CD4-positive, CD25-positive, alpha-beta regulatory T cell (primary cell): ENCODE measurements at regions not wholly inside any gene's neighbourhood (a gene's known extent, or its start where the extent isn't known, plus 50 kb on each side); places are given as distances from the start of the nearest gene placed in this dataset.
"Not testable (repeated sequence)": the region's sequence is repeated elsewhere in the genome, so short reads cannot be mapped to it uniquely, and the experiment has no call there.

Source experiments
- ATAC-seq, 2 donors: fragments of 150-1000 bp; cut with Tn5 transposase; one replicate each; pipeline ENCODE4 v1.10.0; 2021; ENCODE audit warnings: low read depth in 2 of 2, moderate number of reproducible peaks in 2 of 2, moderate library complexity in 1 of 2
- DNase-seq, 3 donors: peaks; one replicate each; pipeline versions ENCODE4 v3.0.0 to v3.0.0-alpha.2; 2012 to 2022; ENCODE audit warnings: mixed read lengths in 1 of 3
- H3K27ac ChIP-seq: one replicate; pipeline ENCODE4 v1.7.0; 2013; ENCODE audit warnings: mild to moderate bottlenecking, low read length; ENCODE audit not compliant: insufficient read depth, poor library complexity, severe bottlenecking
- H3K27me3 ChIP-seq: one replicate; pipeline ENCODE4 v1.7.0; 2013; ENCODE audit warnings: low read length; ENCODE audit not compliant: control insufficient read depth, insufficient read depth
- H3K36me3 ChIP-seq: one replicate; pipeline ENCODE4 v1.7.0; 2013; ENCODE audit warnings: mild to moderate bottlenecking, low read length, moderate library complexity; ENCODE audit not compliant: control insufficient read depth, insufficient read depth
- H3K4me1 ChIP-seq: 2 replicates; pipeline ENCODE4 v1.7.0; 2013; ENCODE audit warnings: mild to moderate bottlenecking, low read length; ENCODE audit not compliant: insufficient read depth, control insufficient read depth, poor library complexity, severe bottlenecking
- H3K4me3 ChIP-seq: one replicate; pipeline ENCODE4 v1.7.0; 2013; ENCODE audit warnings: low read depth, mild to moderate bottlenecking, low read length, moderate library complexity
- H3K9me3 ChIP-seq, 2 experiments: 1 replicate in 1 of 2; 2 replicates in 1 of 2; pipeline ENCODE4 v1.7.0; 2013; ENCODE audit warnings: low read length in 2 of 2, mild to moderate bottlenecking in 1 of 2, moderate library complexity in 1 of 2; ENCODE audit not compliant: control insufficient read depth in 2 of 2
- H3K27ac Mint-ChIP-seq, 3 donors: one replicate each; pipeline ENCODE4 v1.8.0; 2020 to 2022; ENCODE audit warnings: mild to moderate bottlenecking in 3 of 3, mixed read lengths in 3 of 3, moderate library complexity in 2 of 3
- H3K27me3 Mint-ChIP-seq: one replicate; pipeline ENCODE4 v1.8.0; 2022; ENCODE audit warnings: mild to moderate bottlenecking, mixed read lengths
- H3K36me3 Mint-ChIP-seq: one replicate; pipeline ENCODE4 v1.8.0; 2020; ENCODE audit warnings: mixed read lengths
- H3K4me1 Mint-ChIP-seq, 4 donors: one replicate each; pipeline ENCODE4 v1.8.0; 2020 to 2022; ENCODE audit warnings: mixed read lengths in 4 of 4, mild to moderate bottlenecking in 1 of 4
- H3K4me3 Mint-ChIP-seq, 4 donors: one replicate each; pipeline ENCODE4 v1.8.0; 2020 to 2022; ENCODE audit warnings: mild to moderate bottlenecking in 4 of 4, mixed read lengths in 4 of 4, moderate library complexity in 3 of 4
- H3K9me3 Mint-ChIP-seq, 7 donors: one replicate each; pipeline ENCODE4 v1.8.0; 2020 to 2022; ENCODE audit warnings: mixed read lengths in 7 of 7, mild to moderate bottlenecking in 3 of 7, moderate library complexity in 2 of 7

DNA sequence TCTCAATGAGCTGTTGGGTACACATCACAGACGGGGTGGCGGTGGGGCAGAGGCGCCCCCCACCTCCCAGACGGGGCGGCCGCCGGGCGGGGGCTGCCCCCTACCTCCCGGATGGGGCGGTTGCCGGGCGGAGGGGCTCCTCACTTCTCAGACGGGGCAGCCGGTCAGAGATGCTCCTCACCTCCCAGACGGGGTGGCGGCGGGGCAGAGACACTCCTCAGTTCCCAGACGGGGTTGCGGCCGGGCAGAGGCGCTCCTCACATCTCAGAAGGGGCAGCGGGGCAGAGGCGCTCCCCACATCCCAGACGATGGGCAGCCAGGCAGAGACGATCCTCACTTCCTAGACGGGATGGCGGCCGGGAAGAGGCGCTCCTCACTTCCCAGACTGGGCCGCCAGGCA is 73.3 kb upstream of the DGKG start:
- not testable (repeated sequence) for H3K4me1 Mint-ChIP-seq, H3K9me3 ChIP-seq, H3K4me1 ChIP-seq, DNase-seq, H3K9me3 Mint-ChIP-seq, H3K27me3 Mint-ChIP-seq, H3K27ac Mint-ChIP-seq, H3K4me3 Mint-ChIP-seq, ATAC-seq, H3K27ac ChIP-seq, H3K36me3 Mint-ChIP-seq, H3K4me3 ChIP-seq, H3K36me3 ChIP-seq, H3K27me3 ChIP-seq

DNA sequence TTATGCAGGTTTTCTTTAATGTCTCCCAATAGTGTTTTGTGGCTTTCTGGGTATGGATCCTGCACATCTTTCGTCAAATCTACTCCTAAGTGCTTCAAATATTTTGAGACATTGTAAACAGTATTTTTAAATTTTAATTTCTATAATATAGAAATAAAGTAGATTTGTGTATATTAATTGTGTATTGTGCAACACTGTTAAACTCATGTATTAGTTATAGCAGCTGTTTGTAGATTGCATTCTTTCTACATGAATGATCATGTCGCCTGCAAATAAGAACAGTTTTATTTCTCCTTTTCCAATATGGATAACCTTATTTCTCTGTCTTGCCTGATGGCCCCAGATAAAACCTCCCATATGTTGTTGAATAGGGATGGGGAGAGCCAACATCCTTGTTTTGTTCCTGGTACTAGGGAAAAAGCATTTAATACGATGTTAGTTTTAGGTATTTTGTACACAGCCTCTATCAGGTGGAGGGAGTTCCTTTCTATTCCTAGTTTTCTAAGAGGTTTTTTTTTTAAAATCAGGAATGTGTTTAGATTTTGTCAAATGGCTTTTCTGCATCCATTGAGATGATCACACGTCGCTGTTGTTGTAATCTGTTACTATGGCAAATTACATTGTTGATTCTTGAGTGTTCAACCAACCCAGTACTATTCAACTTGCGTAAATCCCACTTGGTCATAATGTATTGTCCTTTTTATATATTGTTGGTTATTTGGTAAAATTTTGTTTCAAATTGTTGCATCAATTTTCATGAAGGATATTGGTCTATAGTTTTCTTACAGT is 71.1 kb upstream of the DGKG start:
- H3K27me3 Mint-ChIP-seq = peaks cover 7% of the 10 kb centered on the region
- H3K27ac Mint-ChIP-seq = no peak overlapping the region
- H3K4me3 ChIP-seq = no peak overlapping the region
- no peaks in the 10 kb centered on the region for H3K9me3 ChIP-seq
- H3K27ac ChIP-seq = no peak overlapping the region
- H3K36me3 Mint-ChIP-seq = no peaks in the 10 kb centered on the region
- no peaks in the 10 kb centered on the region for H3K4me1 ChIP-seq
- no peaks in the 10 kb centered on the region for H3K27me3 ChIP-seq
- H3K36me3 ChIP-seq = no peaks in the 10 kb centered on the region
- no peaks in the 10 kb centered on the region for H3K4me1 Mint-ChIP-seq
- ATAC-seq = no peak
- H3K4me3 Mint-ChIP-seq = no peak overlapping the region
- peaks cover 0 to 1% (median 0%) of the 10 kb centered on the region in 7 donors for H3K9me3 Mint-ChIP-seq
- DNase-seq = no peak

DNA sequence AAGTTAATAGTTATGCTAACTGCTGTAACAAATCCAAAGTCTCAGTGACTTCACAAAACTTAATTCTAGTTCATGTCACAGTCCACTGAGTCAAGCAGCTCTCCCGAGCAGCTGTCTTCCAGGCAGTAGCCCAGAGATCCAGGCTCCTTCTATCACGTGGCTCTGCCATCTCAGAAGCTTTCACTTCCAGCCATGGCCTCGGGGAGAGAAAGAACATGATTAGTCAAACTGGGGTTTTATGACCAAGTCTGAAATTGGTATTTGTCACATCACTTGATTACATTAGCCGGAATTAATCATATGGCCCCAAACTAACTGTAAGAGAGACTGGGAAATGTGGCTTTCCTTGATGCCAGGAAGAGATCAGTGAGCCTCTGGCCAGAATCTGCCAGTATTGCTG is 70.2 kb upstream of the DGKG start:
- H3K4me1 Mint-ChIP-seq = no peaks in the 10 kb centered on the region
- H3K9me3 Mint-ChIP-seq = peaks cover 0 to 1% (median 0%) of the 10 kb centered on the region in 7 donors
- H3K4me3 Mint-ChIP-seq = no peak overlapping the region
- H3K9me3 ChIP-seq = no peaks in the 10 kb centered on the region
- ATAC-seq (no peak), DNase-seq (no peak)
- H3K36me3 ChIP-seq = no peaks in the 10 kb centered on the region
- no peaks in the 10 kb centered on the region for H3K4me1 ChIP-seq
- H3K27me3 Mint-ChIP-seq = peaks cover 7% of the 10 kb centered on the region
- no peak overlapping the region for H3K27ac ChIP-seq
- no peaks in the 10 kb centered on the region for H3K27me3 ChIP-seq
- no peaks in the 10 kb centered on the region for H3K36me3 Mint-ChIP-seq
- no peak overlapping the region for H3K4me3 ChIP-seq
- no peak overlapping the region for H3K27ac Mint-ChIP-seq

DNA sequence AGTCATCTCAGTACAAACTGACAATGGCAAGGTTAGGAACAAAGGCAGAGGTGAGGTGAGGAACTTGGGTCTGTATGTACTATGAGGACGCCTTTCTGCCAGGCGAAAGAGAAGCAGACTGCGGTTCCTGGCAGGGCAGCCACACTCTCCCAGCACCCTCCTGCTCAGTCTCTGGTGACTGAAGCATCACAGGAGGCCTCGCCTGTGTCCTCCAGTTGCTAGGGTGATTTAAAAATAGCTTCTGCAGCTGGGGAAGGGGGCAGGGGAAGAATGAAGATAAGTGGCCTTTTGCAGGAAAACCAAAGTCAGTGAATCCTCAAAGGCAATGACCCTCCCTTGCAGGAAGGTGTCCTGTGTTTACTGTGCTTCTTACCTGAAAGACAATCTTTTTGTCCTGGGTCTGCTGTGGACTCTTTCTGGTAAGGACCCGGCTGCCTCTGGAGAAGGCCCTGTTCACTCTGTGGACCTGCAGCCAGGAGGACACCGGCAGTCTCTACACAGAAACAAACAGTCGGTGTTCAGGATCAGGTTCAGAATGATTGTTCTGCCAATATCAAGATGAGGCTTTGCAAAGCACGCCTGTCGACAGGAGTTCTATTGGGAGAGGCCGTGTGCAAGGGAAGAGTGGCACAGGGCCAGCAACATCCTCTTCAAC is 65.7 kb upstream of the DGKG start:
- Mint-ChIP-seq H3K9me3 (no peaks in the 10 kb centered on the region), H3K4me1 (no peaks in the 10 kb centered on the region), H3K36me3 (no peaks in the 10 kb centered on the region), H3K4me3 (no peak overlapping the region), H3K27ac (no peak overlapping the region), H3K27me3 (peaks cover 13% of the 10 kb centered on the region)
- no peaks in the 10 kb centered on the region for H3K9me3 ChIP-seq
- ATAC-seq (no peak), DNase-seq (no peak)
- no peak overlapping the region for H3K4me3 ChIP-seq
- no peaks in the 10 kb centered on the region for H3K36me3 ChIP-seq
- no peaks in the 10 kb centered on the region for H3K27me3 ChIP-seq
- H3K4me1 ChIP-seq = no peaks in the 10 kb centered on the region
- H3K27ac ChIP-seq = no peak overlapping the region

DNA sequence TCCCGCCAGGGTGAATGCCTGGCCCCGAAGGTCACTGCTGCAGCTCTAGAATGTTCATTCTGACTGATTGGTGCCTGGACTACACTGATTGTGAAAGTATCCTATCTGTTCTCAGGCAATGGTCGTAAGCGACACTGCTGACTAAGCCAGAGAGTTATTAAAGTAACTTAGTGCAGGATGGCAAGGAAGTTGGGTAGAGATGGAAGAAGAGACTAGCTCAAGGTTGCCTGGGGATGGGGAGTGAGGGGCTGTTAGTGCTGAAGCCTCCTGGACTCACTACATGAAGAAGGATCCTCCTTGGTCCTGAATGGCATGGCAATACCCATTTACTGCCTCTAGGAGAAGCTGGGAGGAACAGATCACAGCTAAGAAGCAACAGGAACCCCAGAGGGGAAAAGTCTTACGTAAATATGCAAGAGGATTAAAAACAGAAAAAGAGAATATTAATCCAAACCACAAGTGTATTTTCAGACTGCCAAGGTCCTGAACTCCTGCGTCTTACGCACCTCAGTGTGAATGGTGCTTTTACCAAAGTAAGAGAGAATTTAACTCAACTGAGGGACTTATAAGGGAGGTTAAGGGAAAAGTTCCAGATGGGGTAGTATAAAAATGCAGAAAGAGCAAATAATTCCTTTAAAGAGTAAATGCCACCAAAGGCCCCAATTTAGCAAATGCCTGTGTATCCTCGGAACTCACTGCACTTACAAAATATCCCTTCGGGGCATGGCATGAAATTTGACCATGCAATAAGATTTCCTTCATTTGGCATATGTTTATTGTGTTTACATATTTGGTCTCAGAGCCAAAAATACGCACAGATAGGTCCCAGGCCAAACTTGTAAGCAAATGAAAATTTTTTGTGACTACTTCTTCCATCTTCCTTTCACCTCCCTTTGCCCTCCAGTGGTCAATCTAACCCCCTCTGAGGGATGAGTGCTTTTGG is 64.0 kb upstream of the DGKG start:
- Histone ChIP-seq H3K36me3 (no peaks in the 10 kb centered on the region), H3K4me3 (no peak overlapping the region), H3K4me1 (no peaks in the 10 kb centered on the region), H3K27me3 (no peaks in the 10 kb centered on the region), H3K9me3 (no peaks in the 10 kb centered on the region), H3K27ac (no peak overlapping the region)
- Mint-ChIP-seq H3K27me3 (peaks cover 23% of the 10 kb centered on the region), H3K9me3 (no peaks in the 10 kb centered on the region), H3K4me1 (no peaks in the 10 kb centered on the region), H3K4me3 (no peak overlapping the region), H3K36me3 (no peaks in the 10 kb centered on the region), H3K27ac (no peak overlapping the region)
- ATAC-seq = no peak
- no peak for DNase-seq

DNA sequence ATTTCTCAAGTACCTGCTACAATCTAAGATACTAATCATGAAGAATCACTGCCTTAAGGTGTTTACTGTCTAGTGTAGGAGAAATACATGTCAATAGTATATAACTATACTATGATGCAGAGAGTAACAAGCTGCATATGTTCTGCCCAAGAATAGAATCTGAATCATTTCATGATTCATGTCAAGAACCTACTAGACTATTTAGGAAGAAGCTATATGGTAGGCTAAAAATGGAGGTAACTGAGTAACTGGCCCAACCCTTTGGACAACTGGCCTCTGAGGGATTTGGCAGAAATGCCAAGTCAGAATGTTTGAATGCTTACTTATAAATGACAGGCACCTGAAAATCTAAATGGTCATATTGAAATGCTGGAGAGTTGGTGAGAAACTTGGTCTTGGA is 59.9 kb upstream of the DGKG start:
- no peaks in the 10 kb centered on the region for H3K36me3 Mint-ChIP-seq
- no peak overlapping the region for H3K27ac Mint-ChIP-seq
- no peaks in the 10 kb centered on the region for H3K4me1 Mint-ChIP-seq
- Histone ChIP-seq H3K27ac (no peak overlapping the region), H3K9me3 (no peaks in the 10 kb centered on the region), H3K4me1 (no peaks in the 10 kb centered on the region), H3K27me3 (peaks cover 4% of the 10 kb centered on the region), H3K36me3 (no peaks in the 10 kb centered on the region), H3K4me3 (no peak overlapping the region)
- DNase-seq (no peak), ATAC-seq (no peak)
- H3K4me3 Mint-ChIP-seq = no peak overlapping the region
- H3K9me3 Mint-ChIP-seq = no peaks in the 10 kb centered on the region
- peaks cover 45% of the 10 kb centered on the region for H3K27me3 Mint-ChIP-seq

DNA sequence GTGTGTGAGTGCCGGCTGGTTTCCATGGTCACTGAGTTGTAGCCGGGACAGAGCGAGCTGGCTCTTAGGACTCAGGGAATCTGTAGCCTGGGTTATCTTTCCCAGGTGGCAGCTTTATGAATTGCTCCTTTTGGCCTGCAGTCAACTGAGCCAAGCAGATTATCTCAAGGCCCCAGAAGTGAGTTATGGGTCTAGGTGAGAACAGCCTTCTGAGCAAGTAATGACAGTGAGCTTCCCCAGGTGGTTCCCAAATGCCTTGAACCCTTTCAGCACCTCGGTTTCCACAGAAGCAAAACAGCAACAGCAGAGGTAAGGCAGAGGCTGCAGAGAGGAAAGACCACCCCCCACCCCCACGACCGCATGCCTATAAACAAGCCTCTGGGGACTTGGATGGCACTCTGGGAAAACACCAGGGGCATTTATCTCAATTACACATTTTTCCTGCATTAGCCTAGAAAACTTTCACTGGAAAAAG is 56.7 kb upstream of the DGKG start:
- Mint-ChIP-seq H3K36me3 (no peaks in the 10 kb centered on the region), H3K27me3 (peaks cover 52% of the 10 kb centered on the region), H3K27ac (no peak overlapping the region), H3K4me3 (no peak overlapping the region), H3K4me1 (peaks cover 0 to 11% (median 0%) of the 10 kb centered on the region in 4 donors), H3K9me3 (no peaks in the 10 kb centered on the region)
- Histone ChIP-seq H3K27me3 (peaks cover 4% of the 10 kb centered on the region), H3K9me3 (no peaks in the 10 kb centered on the region), H3K27ac (no peak overlapping the region), H3K36me3 (no peaks in the 10 kb centered on the region), H3K4me1 (peaks cover 6% of the 10 kb centered on the region), H3K4me3 (no peak overlapping the region)
- DNase-seq (no peak), ATAC-seq (no peak)
